ENCODE measurements at regions not wholly inside any gene's neighbourhood (a gene's known extent, or its start where the extent isn't known, plus 50 kb on each side); places are given as distances from the start of the nearest gene placed in this dataset.
"Not testable (repeated sequence)": the region's sequence is repeated elsewhere in the genome, so short reads cannot be mapped to it uniquely, and the experiment has no call there.

GRCh38 chr2:187023996-187024395 lies 175.0 kb upstream of the ZSWIM2 start:
- TF ChIP-seq CTCF, POLR2A (IDR thresholded peaks at IDR 0.05): not testable (repeated sequence)

Data from gastroesophageal sphincter (tissue), 3 donors.